HG03196 (cell line): ENCODE measurements at regions not wholly inside any gene's neighbourhood (a gene's known extent, or its start where the extent isn't known, plus 50 kb on each side); places are given as distances from the start of the nearest gene placed in this dataset.
"Not testable (repeated sequence)": the region's sequence is repeated elsewhere in the genome, so short reads cannot be mapped to it uniquely, and the experiment has no call there.

Experiments
- ATAC-seq: cut with Tn5 transposase; IDR thresholded peaks from one replicate; pipeline ENCODE4 v1.9.1; 2021; ENCODE audit not compliant: unreplicated experiment

DNA sequence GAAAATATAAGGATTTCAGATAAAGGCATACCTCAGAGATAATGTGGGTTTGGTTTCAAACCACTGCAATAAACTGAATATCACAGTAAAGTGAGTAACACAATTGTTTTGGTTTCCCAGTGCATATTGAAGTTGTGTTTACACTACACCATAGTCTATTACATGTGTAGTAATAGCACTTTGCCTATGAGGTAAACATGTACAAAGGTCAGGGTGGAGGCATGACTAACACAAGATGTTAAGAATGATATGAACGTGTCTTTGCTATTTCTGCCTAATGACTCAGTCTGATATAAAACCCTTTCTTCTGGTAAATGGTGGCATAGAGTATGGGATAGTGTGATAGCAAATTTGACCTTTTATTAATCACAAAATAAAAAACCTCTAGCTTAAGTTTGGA, 621.5 kb upstream of the ADGRL2 start:
- no peak for ATAC-seq

DNA sequence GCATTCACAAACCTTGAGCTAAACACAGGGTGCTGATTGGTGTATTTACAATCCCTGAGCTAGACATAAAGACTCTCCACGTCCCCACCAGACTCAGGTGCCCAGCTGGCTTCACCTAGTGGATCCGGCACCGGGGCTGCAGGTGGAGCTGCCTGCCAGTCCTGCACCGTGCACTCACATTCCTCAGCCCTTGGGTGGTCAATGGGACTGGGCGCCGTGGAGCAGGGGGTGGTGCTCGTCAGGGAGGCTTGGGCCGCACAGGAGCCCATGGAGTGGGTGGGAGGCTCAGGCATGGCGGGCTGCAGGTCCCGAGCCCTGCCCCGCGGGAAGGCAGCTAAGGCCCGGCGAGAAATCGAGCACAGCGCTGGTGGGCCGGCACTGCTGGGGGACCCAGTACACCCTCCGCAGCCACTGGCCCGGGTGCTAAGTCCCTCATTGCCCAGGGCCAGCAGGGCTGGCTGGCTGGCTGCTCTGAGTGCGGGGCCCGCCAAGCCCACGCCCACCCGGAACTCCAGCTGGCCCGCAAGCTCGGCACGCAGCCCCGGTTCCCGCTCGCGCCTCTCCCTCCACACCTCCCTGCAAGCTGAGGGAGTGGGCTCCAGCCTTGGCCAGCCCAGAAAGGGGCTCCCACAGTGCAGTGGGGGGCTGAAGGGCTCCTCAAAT, 622.2 kb upstream of the ADGRL2 start:
- ATAC-seq = not testable (repeated sequence)

- ATAC-seq = no peak
These were observed 625.8 kb upstream of the ADGRL2 start for GRCh38 chr1:81174811-81175476.

DNA sequence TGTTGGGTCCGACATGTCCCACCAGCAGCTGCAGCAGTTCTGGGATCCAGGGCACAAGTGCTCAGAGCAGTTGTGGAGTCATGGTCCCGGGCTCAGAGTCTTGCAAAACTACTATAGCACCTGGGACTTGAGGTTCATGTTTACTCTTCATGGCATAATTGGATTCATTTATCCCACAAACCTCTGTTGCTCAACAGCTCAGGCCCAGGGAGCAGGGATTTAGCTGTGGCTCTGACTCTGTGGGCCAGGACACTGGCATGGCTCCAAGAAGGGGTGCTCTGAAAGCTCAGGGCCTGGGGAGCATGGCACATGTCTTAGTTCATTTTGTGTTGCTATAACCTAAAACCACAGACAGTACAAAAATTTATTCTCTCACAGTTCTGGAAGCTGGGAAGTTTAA, 626.7 kb upstream of the ADGRL2 start:
- no peak for ATAC-seq

- ATAC-seq = no peak
These were observed 628.3 kb upstream of the ADGRL2 start for GRCh38 chr1:81172483-81172882.

DNA sequence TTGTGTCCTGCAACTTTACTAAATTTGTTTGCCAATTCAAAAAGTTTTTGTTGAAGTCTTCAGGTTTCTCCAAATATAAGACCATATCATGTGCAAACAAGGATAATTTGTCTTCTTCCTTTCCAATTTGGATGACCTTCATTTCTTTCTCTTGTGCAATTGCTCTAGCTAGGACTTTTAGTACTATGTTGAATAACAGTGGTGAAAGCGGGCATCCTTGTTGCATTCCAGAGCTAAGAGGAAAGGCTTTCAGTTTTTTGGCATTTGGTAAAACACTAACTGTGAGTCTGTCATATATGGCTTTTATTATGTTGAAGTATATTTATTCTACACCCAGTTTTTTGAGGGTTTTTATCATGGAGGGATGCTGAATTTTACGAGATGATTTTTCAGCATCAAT, 630.0 kb upstream of the ADGRL2 start:
- ATAC-seq = no peak

DNA sequence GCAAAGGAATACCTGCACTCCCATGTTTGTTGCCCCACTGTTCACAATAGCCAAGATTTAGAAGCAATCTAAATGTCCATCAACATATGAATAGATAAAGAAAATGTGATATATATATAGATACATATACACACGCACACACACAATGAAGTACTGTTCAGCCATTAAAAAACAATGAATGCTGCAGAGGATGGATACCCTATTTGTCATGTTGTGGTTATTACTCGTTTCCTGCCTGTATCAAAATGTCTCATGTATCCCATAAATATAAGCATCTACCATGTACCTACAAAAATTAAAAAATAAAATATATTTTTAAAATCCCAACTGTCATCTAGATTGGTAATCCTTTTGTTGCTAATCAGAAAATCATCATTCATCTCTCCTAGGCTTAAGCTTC, 634.8 kb upstream of the ADGRL2 start:
- no peak for ATAC-seq

DNA sequence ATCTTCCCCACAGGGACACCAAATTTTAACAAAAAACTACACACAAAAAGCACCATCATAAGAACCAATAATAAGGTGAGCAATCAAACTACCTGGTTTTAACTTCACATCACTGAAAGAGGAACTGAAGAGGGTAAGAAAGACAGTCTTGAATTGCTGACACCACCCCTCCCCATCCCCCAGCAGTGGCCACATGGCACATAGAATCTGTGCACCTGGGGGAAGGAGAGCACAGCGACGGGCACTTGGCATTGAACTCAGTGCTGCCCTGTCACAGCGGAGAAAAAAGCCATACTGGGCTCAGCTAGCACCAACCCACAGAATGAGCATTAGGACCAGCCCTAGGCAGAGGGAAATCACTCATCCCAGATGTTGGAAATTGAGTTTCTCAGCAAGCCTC, 640.0 kb upstream of the ADGRL2 start:
- no peak for ATAC-seq

GRCh38 chr1:81158592-81158991, 642.1 kb upstream of the ADGRL2 start:
- no peak for ATAC-seq

DNA sequence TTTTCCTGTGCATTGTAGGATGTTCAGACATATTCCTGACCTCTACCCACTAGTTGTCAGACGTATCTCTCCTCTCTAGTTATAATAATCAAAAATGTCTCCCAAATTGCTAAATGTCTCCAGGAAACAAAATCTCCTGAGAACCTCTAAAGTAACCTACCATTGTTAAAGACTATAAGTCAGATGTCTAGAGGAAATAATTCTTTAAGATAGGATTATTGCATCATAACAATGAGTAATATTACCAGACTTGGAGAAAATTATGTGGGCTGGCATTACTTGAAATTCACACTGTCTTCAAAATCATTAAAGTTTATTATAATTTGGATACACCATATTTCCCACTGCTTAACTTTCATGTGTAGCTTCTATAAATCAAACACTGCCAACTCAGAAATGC, 643.0 kb upstream of the ADGRL2 start:
- no peak for ATAC-seq

DNA sequence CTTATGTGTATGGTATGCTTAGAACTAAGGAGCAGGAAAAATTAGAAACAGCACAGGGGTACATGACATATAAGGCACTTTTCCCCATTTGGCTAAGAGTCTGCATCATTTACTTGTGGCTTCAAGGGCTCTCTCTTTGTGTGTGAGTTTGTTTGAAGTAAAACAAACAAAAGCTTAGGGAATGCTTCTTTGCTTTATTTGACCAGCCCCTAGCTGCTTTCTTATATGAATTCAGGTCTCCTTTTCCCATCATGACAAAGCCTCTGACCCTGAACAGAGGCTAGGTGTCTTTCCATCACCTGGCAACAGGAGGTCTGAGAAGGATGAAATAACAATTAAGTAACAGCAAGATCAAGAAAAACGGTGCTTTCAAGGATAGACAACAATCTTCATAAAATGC, 643.8 kb upstream of the ADGRL2 start:
- ATAC-seq = no peak

DNA sequence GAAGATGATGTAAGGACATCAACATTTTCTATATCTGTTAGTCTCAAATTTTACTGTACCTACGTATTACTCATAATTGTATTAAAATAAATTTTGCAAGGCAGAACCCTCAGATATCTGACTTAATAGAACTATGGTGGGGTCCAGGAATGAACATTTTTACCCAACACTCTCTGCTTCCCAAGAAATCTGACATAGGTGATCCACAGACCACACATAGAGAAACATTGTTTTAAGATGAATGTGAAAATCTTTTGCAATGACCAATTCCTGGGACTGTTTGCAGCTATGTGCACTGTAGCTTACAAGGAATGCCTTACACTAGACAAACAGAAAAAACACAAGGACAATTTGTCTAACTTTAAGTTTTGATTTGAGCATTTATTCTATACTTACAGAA, 645.6 kb upstream of the ADGRL2 start:
- no peak for ATAC-seq

DNA sequence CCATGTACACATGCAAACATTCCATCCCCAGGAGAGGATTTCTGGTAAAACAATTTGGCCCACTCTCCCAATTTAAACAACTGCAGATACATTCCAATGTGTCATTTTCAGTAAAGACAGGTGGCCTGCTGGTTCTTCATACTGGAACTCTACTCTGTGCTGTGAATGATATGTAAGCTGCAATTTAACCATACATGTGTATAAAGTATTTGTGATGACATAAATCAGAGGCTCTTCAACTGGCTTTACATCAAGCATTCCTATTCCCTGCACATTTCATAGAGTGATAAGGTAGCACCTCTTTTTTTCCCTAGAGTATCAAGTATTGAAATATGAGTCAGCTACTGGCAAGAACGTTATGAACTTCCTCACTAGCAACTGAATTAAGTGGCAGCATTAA, 649.5 kb upstream of the ADGRL2 start:
- ATAC-seq = no peak

- no peak for ATAC-seq
These were observed 650.9 kb upstream of the ADGRL2 start for GRCh38 chr1:81149649-81150325.

DNA sequence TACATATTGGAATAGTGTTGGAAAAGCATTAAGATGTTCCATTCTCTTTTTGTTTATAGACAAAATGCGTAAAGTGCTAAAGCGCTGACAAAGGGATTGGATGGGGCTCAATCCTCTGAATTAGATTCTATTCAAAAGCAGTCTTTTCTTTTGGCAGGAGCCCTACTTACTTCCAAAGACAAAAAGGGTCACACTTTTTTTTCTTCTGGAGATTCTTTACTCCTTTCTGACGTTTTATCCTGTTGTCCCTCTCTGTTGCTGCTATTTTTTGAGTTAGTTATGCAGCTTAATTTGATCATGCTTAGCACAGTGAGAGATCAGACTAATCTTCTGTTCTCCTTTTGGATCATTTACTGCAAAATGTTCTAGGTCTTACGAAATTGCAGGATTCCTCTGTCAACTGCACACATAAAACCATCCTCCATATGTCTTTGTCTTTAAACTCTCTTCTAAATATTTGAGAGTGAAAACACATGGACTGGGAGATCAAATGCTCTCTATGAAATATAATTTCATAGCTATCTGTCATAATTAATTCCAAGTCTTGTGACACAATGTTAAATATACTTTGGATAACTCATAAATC, 656.4 kb upstream of the ADGRL2 start:
- no peak for ATAC-seq

GRCh38 chr1:81142099-81142826, 658.5 kb upstream of the ADGRL2 start:
- no peak for ATAC-seq

DNA sequence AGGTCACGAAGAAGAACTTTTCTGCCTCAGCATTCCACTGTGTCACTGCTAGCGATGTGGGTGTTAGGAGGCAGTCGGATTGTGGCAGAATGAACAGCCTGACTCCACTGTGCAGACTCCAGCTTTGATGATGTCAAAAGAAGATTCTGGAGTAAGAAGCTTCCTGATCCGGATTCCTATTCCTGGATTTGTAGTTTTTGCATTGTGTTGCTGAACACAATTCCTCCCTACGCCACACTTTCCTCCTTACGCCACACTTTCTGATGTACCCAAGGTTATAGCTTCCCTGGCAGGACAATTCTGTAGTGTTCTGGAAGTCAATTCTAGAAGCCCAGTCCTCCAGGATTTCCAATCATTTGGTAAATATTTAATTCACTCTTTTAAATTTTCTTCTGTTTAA, 665.2 kb upstream of the ADGRL2 start:
- ATAC-seq = no peak

- ATAC-seq = no peak
These were observed 671.0 kb upstream of the ADGRL2 start for GRCh38 chr1:81129776-81130175.

GRCh38 chr1:81129366-81129765, 671.4 kb upstream of the ADGRL2 start:
- no peak for ATAC-seq

DNA sequence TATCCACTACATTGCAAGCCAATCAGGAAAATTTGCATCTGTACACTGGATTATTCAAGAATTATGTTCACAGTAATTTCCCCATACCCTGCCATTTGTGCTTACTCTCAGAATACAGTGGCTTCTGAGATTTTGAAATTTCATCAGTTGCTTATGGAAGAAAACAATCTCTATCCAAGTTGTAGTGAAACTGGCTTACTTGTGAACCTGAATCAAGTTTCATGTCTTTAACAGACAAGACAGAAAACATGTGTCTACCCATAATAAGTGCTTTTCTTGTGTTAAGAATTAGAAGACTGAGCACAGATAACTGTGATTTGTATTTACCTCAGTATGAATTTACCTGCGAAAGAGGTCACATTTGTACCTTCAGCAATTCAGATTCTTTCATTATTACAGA, 672.7 kb upstream of the ADGRL2 start:
- ATAC-seq = no peak

GRCh38 chr1:81126989-81127581, 673.6 kb upstream of the ADGRL2 start:
- no peak for ATAC-seq
